ENCODE measurements at regions not wholly inside any gene's neighbourhood (a gene's known extent, or its start where the extent isn't known, plus 50 kb on each side); places are given as distances from the start of the nearest gene placed in this dataset.

DNA sequence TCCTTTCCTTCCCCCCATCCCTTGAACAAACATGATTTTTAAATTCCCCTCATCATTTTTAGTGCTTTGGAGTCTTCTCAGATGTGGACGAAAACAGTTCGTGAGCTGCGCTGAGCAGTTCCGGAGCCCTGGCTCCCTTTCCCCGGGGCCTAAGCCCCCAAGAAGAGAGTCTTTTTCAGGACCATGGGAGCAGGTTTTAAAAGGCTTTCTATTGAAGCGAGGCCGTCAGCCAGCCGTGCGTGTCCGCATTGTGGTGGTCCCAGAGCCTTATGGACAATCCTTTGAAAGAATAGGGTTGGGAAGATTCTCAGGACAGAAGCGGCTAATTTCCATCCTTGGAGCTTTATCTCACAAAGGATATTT lies 290.7 kb downstream of the SOX11 start (continued):
- TF ChIP-seq, protein P1, sequence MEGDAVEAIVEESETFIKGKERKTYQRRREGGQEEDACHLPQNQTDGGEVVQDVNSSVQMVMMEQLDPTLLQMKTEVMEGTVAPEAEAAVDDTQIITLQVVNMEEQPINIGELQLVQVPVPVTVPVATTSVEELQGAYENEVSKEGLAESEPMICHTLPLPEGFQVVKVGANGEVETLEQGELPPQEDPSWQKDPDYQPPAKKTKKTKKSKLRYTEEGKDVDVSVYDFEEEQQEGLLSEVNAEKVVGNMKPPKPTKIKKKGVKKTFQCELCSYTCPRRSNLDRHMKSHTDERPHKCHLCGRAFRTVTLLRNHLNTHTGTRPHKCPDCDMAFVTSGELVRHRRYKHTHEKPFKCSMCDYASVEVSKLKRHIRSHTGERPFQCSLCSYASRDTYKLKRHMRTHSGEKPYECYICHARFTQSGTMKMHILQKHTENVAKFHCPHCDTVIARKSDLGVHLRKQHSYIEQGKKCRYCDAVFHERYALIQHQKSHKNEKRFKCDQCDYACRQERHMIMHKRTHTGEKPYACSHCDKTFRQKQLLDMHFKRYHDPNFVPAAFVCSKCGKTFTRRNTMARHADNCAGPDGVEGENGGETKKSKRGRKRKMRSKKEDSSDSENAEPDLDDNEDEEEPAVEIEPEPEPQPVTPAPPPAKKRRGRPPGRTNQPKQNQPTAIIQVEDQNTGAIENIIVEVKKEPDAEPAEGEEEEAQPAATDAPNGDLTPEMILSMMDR (IDR thresholded peaks at IDR 0.05; ENCODE audit: poor library complexity, severe bottlenecking): no peak
- TF ChIP-seq EP300 (conservative IDR thresholded peaks at IDR 0.05; ENCODE audit: poor library complexity, severe bottlenecking): no peak

- Histone ChIP-seq H4K20me1 (ENCODE audit: insufficient read depth) (no peaks in the 10 kb centered on the region), H2AFZ (ENCODE audit: low read depth, low read length) (no peak overlapping the region), H3K4me3 (ENCODE audit: low read length) (peak overlapping the region; percentile 67), H3F3A (ENCODE audit: insufficient read depth, low read length, poor library complexity, severe bottlenecking) (peaks cover 16% of the 10 kb centered on the region), H3K4me2 (ENCODE audit: low read length) (no peak overlapping the region), H3K27ac (ENCODE audit: low read length) (peak overlapping the region; percentile 98), H3K9me3 (ENCODE audit: low read length) (no peaks in the 10 kb centered on the region), H3K79me2 (replicated peaks; ENCODE audit: insufficient read depth, low read length) (peaks cover 30% of the 10 kb centered on the region), H3K36me3 (ENCODE audit: insufficient read depth, low read length) (no peaks in the 10 kb centered on the region), H3K27me3 (ENCODE audit: insufficient read depth, low read depth, low read length) (no peaks in the 10 kb centered on the region), H3K9ac (ENCODE audit: low read length) (peak overlapping the region; percentile 92), H3K9me2 (ENCODE audit: insufficient read depth, low read length) (no peaks in the 10 kb centered on the region)
- no peak for TF ChIP-seq MXI1 (conservative IDR thresholded peaks at IDR 0.05; ENCODE audit: poor library complexity, severe bottlenecking)
- no peak for TF ChIP-seq POLR2AphosphoS5 (IDR thresholded peaks at IDR 0.05)
- no peak for TF ChIP-seq SMC3 (conservative IDR thresholded peaks at IDR 0.05; ENCODE audit: poor library complexity)
- no peak for TF ChIP-seq EP300 (conservative IDR thresholded peaks at IDR 0.05; ENCODE audit: poor library complexity, severe bottlenecking)
- TF ChIP-seq, protein P2, sequence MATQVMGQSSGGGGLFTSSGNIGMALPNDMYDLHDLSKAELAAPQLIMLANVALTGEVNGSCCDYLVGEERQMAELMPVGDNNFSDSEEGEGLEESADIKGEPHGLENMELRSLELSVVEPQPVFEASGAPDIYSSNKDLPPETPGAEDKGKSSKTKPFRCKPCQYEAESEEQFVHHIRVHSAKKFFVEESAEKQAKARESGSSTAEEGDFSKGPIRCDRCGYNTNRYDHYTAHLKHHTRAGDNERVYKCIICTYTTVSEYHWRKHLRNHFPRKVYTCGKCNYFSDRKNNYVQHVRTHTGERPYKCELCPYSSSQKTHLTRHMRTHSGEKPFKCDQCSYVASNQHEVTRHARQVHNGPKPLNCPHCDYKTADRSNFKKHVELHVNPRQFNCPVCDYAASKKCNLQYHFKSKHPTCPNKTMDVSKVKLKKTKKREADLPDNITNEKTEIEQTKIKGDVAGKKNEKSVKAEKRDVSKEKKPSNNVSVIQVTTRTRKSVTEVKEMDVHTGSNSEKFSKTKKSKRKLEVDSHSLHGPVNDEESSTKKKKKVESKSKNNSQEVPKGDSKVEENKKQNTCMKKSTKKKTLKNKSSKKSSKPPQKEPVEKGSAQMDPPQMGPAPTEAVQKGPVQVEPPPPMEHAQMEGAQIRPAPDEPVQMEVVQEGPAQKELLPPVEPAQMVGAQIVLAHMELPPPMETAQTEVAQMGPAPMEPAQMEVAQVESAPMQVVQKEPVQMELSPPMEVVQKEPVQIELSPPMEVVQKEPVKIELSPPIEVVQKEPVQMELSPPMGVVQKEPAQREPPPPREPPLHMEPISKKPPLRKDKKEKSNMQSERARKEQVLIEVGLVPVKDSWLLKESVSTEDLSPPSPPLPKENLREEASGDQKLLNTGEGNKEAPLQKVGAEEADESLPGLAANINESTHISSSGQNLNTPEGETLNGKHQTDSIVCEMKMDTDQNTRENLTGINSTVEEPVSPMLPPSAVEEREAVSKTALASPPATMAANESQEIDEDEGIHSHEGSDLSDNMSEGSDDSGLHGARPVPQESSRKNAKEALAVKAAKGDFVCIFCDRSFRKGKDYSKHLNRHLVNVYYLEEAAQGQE (IDR thresholded peaks at IDR 0.05; ENCODE audit: borderline replicate concordance): no peak
- TF ChIP-seq, protein P1 (IDR thresholded peaks at IDR 0.05; ENCODE audit: poor library complexity, severe bottlenecking): no peak
- TF ChIP-seq EZH2 (IDR thresholded peaks at IDR 0.05; ENCODE audit: borderline replicate concordance, insufficient read depth, low read length, poor library complexity, severe bottlenecking): no peak
- no peak for TF ChIP-seq RAD21 (conservative IDR thresholded peaks at IDR 0.05)
- no peak for TF ChIP-seq TAF1 (IDR thresholded peaks at IDR 0.05; ENCODE audit: low read depth)
Observed at GRCh38 chr2:5983511-5984272, 291.5 kb downstream of the SOX11 start.

Measured in neural cell (in vitro differentiated cells).